ENCODE measurements at regions not wholly inside any gene's neighbourhood (a gene's known extent, or its start where the extent isn't known, plus 50 kb on each side); places are given as distances from the start of the nearest gene placed in this dataset.

DNA sequence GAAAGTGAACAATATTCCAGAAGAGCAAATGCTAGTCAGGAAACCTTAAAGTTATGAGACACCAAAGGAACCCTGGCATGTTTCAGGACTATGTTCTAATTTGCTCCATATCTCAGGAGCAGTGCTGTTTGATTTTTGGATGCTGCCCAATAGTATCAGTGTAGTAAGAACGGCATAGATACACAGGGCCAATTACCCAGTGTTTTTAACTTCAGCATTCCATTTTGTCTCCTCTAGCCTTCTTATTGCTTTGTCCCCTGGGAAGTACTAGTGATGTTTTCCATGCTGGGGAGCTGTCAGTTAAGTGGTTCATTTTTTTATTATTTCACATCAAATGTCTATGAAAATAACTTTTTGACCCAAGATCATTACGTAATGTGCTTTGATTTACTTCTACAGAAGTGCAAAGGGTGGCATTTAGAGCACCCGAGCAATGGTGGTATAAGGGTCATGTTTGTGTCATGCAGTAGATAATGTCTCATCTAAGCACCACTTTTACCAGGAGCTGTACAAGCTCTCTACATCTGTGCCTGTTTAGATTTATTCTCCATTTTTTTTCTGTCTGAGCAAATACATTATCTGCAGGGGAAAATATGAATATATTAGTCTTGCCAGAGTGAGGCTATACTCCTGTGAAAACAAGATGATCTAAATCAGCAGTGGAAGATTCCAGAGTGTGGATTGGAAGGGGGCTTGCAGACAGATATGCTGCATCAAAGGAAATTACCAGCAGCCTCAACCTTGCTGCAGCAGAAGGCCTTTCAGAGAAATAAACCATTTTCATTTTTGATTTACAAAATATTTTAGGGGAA is 198.8 kb upstream of the OPRM1 start:
- no TSS peak for BruUV-seq (replicated peaks)
- ATAC-seq (ENCODE audit: low read depth): no peak

More for the DNA sequence above, 198.8 kb upstream of the OPRM1 start:
- Histone ChIP-seq H3K18ac (ENCODE audit: low read depth, low read length) (no peak overlapping the region), H2AK5ac (ENCODE audit: low read depth, low read length) (no peak overlapping the region), H4K5ac (ENCODE audit: low read depth, low read length) (no peak overlapping the region), H2AK9ac (replicated peaks; ENCODE audit: low read depth, low read length, poor library complexity) (no peak overlapping the region), H3K4me1 (ENCODE audit: control insufficient read depth, insufficient read depth, low read length) (no peaks in the 10 kb centered on the region), H3K14ac (replicated peaks; ENCODE audit: low read depth, low read length) (no peak overlapping the region), H2BK120ac (ENCODE audit: low read depth, low read length) (no peak overlapping the region), H3K4ac (ENCODE audit: low read depth, low read length) (no peak overlapping the region), H3K9ac (ENCODE audit: low read depth, low read length) (no peak overlapping the region), H3K4me3 (ENCODE audit: insufficient read depth, low read depth, low read length) (no peak overlapping the region), H3K36me3 (ENCODE audit: control insufficient read depth, insufficient read depth, low read length) (no peaks in the 10 kb centered on the region), H3K9me1 (ENCODE audit: insufficient read depth, low read length) (no peaks in the 10 kb centered on the region), H3K27me3 (ENCODE audit: control insufficient read depth, insufficient read depth, low read length) (no peaks in the 10 kb centered on the region), H3K4me2 (ENCODE audit: low read depth, low read length) (no peak overlapping the region), H4K8ac (ENCODE audit: low read depth in 2 of 2, low read length in 2 of 2) (no peak overlapping the region), H3K27ac (ENCODE audit: insufficient read depth, low read length) (no peak overlapping the region), H3K23ac (ENCODE audit: low read depth, low read length) (no peak overlapping the region), H3K79me1 (ENCODE audit: low read depth in 1 of 2, low read length in 2 of 2) (no peaks in the 10 kb centered on the region), H2BK5ac (ENCODE audit: low read depth, low read length, poor library complexity, severe bottlenecking) (no peak overlapping the region), H2BK20ac (ENCODE audit: low read depth, low read length) (no peak overlapping the region), H4K91ac (ENCODE audit: insufficient read depth, low read depth, low read length) (no peak overlapping the region), H2AFZ (replicated peaks; ENCODE audit: low read length, poor library complexity) (no peak overlapping the region), H3K9me3 (ENCODE audit: control insufficient read depth, insufficient read depth, low read length) (no peaks in the 10 kb centered on the region), H3K56ac (ENCODE audit: extremely low read depth, insufficient read depth, low read length) (no peak overlapping the region), H2BK15ac (ENCODE audit: low read depth, low read length) (no peak overlapping the region), H4K20me1 (ENCODE audit: insufficient read depth, low read length) (no peaks in the 10 kb centered on the region)
- no peak for DNase-seq
- in situ Hi-C loops (cut with MboI; ENCODE audit: low sequenced_read_pairs) (no loop called here), intact Hi-C loops (cut with micrococcal nuclease) (no loop called here), dilution Hi-C loops (cut with HindIII; ENCODE audit: low sequenced_read_pairs, unreplicated experiment) (no loop called here)
- no CpG with 5 or more reads among the region's 3 CpGs for WGBS, 2 experiments (ENCODE audit: extremely low coverage in 2 of 2, insufficient read length in 1 of 2)
- ChIA-PET CTCF (no interaction called here), POLR2A (ENCODE audit: unreplicated experiment) (no interaction called here)
- TF ChIP-seq MXI1 (IDR thresholded peaks at IDR 0.05; ENCODE audit: borderline replicate concordance, low read depth, low read length) (no peak), CHD1 (IDR thresholded peaks at IDR 0.05; ENCODE audit: low read depth, low read length) (no peak), NFE2L2 (IDR thresholded peaks at IDR 0.05; ENCODE audit: low read depth, low read length) (no peak), CEBPB (IDR thresholded peaks at IDR 0.05; ENCODE audit: low read depth, low read length) (no peak), BHLHE40 (IDR thresholded peaks at IDR 0.05; ENCODE audit: low read depth, low read length) (no peak), RFX5 (IDR thresholded peaks at IDR 0.05; ENCODE audit: low read depth, low read length) (no peak), SMC3 (IDR thresholded peaks at IDR 0.05; ENCODE audit: low read depth, low read length) (no peak), RCOR1 (IDR thresholded peaks at IDR 0.05; ENCODE audit: insufficient replicate concordance, low read length) (no peak), ELK1 (IDR thresholded peaks at IDR 0.05; ENCODE audit: borderline replicate concordance, low read depth, low read length) (no peak), MAZ (IDR thresholded peaks at IDR 0.05; ENCODE audit: borderline replicate concordance, low read depth, low read length) (no peak), CTCF (conservative IDR thresholded peaks at IDR 0.05; ENCODE audit: low read depth, low read length) (no peak), MAFK (IDR thresholded peaks at IDR 0.05; ENCODE audit: low read depth, low read length) (no peak), FOS (IDR thresholded peaks at IDR 0.05; ENCODE audit: low read depth, low read length) (no peak), POLR2A (IDR thresholded peaks at IDR 0.05; ENCODE audit: low read depth, low read length) (no peak), RAD21 (IDR thresholded peaks at IDR 0.05; ENCODE audit: low read length) (no peak)
- TF ChIP-seq, protein P1, sequence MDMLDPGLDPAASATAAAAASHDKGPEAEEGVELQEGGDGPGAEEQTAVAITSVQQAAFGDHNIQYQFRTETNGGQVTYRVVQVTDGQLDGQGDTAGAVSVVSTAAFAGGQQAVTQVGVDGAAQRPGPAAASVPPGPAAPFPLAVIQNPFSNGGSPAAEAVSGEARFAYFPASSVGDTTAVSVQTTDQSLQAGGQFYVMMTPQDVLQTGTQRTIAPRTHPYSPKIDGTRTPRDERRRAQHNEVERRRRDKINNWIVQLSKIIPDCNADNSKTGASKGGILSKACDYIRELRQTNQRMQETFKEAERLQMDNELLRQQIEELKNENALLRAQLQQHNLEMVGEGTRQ (IDR thresholded peaks at IDR 0.05; ENCODE audit: low read depth, low read length): no peak
